Heart left ventricle (tissue), 13 donors: ENCODE measurements at regions not wholly inside any gene's neighbourhood (a gene's known extent, or its start where the extent isn't known, plus 50 kb on each side); places are given as distances from the start of the nearest gene placed in this dataset.

Experiments
- POLR2A ChIP-seq, 2 donors: fragments of 450-650 bp; IDR thresholded peaks; one replicate each; pipeline ENCODE4 v1.6.1; 2017; ENCODE audit warnings: antibody characterized with exemption in 2 of 2, mild to moderate bottlenecking in 2 of 2, moderate library complexity in 2 of 2
- TF ChIP-seq, protein P1 (sequence below), 12 donors: fragments of 200-600 bp; sonication (generic) in 4 of 12; IDR thresholded peaks; one replicate each; pipeline versions ENCODE4 v1.5.0 to v1.8.0; 2018 to 2022; ENCODE audit warnings: antibody characterized with exemption in 12 of 12, mild to moderate bottlenecking in 5 of 12
- donor health status: ischemic (EF 13 %, LVEDD 7.1; RV severe dilation, severe dysfunction).
- donor health status: DM: no; HTN: yes; CAD: no.
- donor health status: DM: no; HTN: no; CAD: no.
- donor health status: ischemic (EF 25% LVEDD 6.9; RV normal size, moderate dysfunction).
- donor health status: ischemic (EF 25% LVEDD 5.7; RV mildly dilated, moderate dysfunction).
- donor health status: ischemic (EF 35%, LVEDD 5.7; RV mildly dilated, moderate dysfunction).
- donor health status: nonischemic (EF 11% LVEDD 7.7; RV severe dilation, severe dysfunction).
- donor health status: DM: yes; HTN: yes; CAD: no.
- donor health status: PGD.
- donor health status: ischemic (EF 29% LVEDD 5.4; RV normal size, mild dysfunction).
- donor health status: nonischemic (EF 23%, LVEDD 6.1; RV moderate dilation, normal function).

- TF ChIP-seq, protein P1, sequence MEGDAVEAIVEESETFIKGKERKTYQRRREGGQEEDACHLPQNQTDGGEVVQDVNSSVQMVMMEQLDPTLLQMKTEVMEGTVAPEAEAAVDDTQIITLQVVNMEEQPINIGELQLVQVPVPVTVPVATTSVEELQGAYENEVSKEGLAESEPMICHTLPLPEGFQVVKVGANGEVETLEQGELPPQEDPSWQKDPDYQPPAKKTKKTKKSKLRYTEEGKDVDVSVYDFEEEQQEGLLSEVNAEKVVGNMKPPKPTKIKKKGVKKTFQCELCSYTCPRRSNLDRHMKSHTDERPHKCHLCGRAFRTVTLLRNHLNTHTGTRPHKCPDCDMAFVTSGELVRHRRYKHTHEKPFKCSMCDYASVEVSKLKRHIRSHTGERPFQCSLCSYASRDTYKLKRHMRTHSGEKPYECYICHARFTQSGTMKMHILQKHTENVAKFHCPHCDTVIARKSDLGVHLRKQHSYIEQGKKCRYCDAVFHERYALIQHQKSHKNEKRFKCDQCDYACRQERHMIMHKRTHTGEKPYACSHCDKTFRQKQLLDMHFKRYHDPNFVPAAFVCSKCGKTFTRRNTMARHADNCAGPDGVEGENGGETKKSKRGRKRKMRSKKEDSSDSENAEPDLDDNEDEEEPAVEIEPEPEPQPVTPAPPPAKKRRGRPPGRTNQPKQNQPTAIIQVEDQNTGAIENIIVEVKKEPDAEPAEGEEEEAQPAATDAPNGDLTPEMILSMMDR (IDR thresholded peaks at IDR 0.05): no peak
- TF ChIP-seq POLR2A (IDR thresholded peaks at IDR 0.05): no peak
Observed at GRCh38 chr1:80536461-80536860, 1264.3 kb upstream of the ADGRL2 start.
